Trophoblast cell (in vitro differentiated cells and primary cell): ENCODE measurements at regions not wholly inside any gene's neighbourhood (a gene's known extent, or its start where the extent isn't known, plus 50 kb on each side); places are given as distances from the start of the nearest gene placed in this dataset.

Source experiments
- DNase-seq, 2 donors: peaks; one replicate each; pipeline ENCODE4 v3.0.0-alpha.2; 2016
- H2AFZ ChIP-seq: 2 replicates; pipeline ENCODE4 v1.6.1; 2013; ENCODE audit warnings: low read length, moderate library complexity, mild to moderate bottlenecking; ENCODE audit not compliant: insufficient read depth, poor library complexity
- H2AK5ac ChIP-seq: 2 replicates; pipeline ENCODE4 v1.6.1; 2013; ENCODE audit warnings: mild to moderate bottlenecking, low read length
- H2BK120ac ChIP-seq: 2 replicates; pipeline ENCODE4 v1.6.1; 2013; ENCODE audit warnings: low read length, mild to moderate bottlenecking, moderate library complexity; ENCODE audit not compliant: insufficient read depth, poor library complexity
- H2BK12ac ChIP-seq: 2 replicates; pipeline ENCODE4 v1.6.1; 2013; ENCODE audit warnings: mild to moderate bottlenecking, low read length, moderate library complexity
- H2BK5ac ChIP-seq: 2 replicates; pipeline ENCODE4 v1.6.1; 2013; ENCODE audit warnings: low read length, low read depth, moderate library complexity, mild to moderate bottlenecking; ENCODE audit not compliant: poor library complexity
- H3K14ac ChIP-seq: 2 replicates; pipeline ENCODE4 v1.6.1; 2013; ENCODE audit warnings: mild to moderate bottlenecking, low read length
- H3K18ac ChIP-seq: 2 replicates; pipeline ENCODE4 v1.6.1; 2013; ENCODE audit warnings: mild to moderate bottlenecking, low read length
- H3K23ac ChIP-seq: 2 replicates; pipeline ENCODE4 v1.6.1; 2013; ENCODE audit warnings: low read length
- H3K27ac ChIP-seq: 2 replicates; pipeline ENCODE4 v1.5.1; 2013; ENCODE audit warnings: low read depth, mild to moderate bottlenecking, inconsistent platforms, low read length, moderate library complexity
- H3K27me3 ChIP-seq: 2 replicates; pipeline ENCODE4 v1.6.1; 2013; ENCODE audit warnings: inconsistent platforms, mild to moderate bottlenecking, low read length, moderate library complexity; ENCODE audit not compliant: insufficient read depth
- H3K36me3 ChIP-seq, 2 experiments: 1 replicate in 1 of 2; 2 replicates in 1 of 2; pipeline ENCODE4 v1.6.1; 2013; ENCODE audit warnings: low read length in 2 of 2, mild to moderate bottlenecking in 2 of 2, moderate library complexity in 1 of 2; ENCODE audit not compliant: insufficient read depth in 2 of 2, control insufficient read depth in 1 of 2
- H3K4ac ChIP-seq: 2 replicates; pipeline ENCODE4 v1.6.1; 2013; ENCODE audit warnings: low read depth, mild to moderate bottlenecking, low read length, moderate library complexity
- H3K4me1 ChIP-seq, 2 experiments: 1 replicate in 1 of 2; 2 replicates in 1 of 2; pipeline ENCODE4 v1.6.1; 2013; ENCODE audit warnings: low read length in 2 of 2, mild to moderate bottlenecking in 2 of 2, moderate library complexity in 1 of 2; ENCODE audit not compliant: insufficient read depth in 2 of 2, control insufficient read depth in 1 of 2
- H3K4me2 ChIP-seq: 2 replicates; pipeline ENCODE4 v1.6.1; 2013; ENCODE audit warnings: inconsistent platforms, mild to moderate bottlenecking, low read length, moderate library complexity
- H3K4me3 ChIP-seq: 2 replicates; pipeline ENCODE4 v1.5.1; 2013; ENCODE audit warnings: mild to moderate bottlenecking, low read depth, low read length, inconsistent platforms
- H3K79me1 ChIP-seq: one replicate; pipeline ENCODE4 v1.6.1; 2013; ENCODE audit warnings: low read length
- H3K79me2 ChIP-seq: 2 replicates; pipeline ENCODE4 v1.6.1; 2013; ENCODE audit warnings: low read length, mild to moderate bottlenecking; ENCODE audit not compliant: control insufficient read depth, insufficient read depth, poor library complexity
- H3K9ac ChIP-seq: 2 replicates; pipeline ENCODE4 v1.6.1; 2013; ENCODE audit warnings: mild to moderate bottlenecking, low read length
- H3K9me3 ChIP-seq: 2 replicates; pipeline ENCODE4 v1.6.1; 2013; ENCODE audit warnings: low read depth, mild to moderate bottlenecking, control low read depth, inconsistent platforms, low read length; ENCODE audit not compliant: insufficient read depth
- H4K12ac ChIP-seq: 2 replicates; pipeline ENCODE4 v1.6.1; 2013; ENCODE audit warnings: low read depth, mild to moderate bottlenecking, low read length, moderate library complexity
- H4K8ac ChIP-seq: 2 replicates; pipeline ENCODE4 v1.6.1; 2013; ENCODE audit warnings: low read depth, mild to moderate bottlenecking, low read length, moderate library complexity
- H4K91ac ChIP-seq: one replicate; pipeline ENCODE4 v1.6.1; 2013; ENCODE audit warnings: low read depth, mild to moderate bottlenecking, low read length, moderate library complexity
- WGBS: extraction: QIAGEN DNeasy Blood & Tissue Kit; methylation state at CpG from one replicate; pipeline ENCODE4 v1.1.7; 2013; ENCODE audit warnings: missing lambda C conversion rate; ENCODE audit not compliant: insufficient read length, insufficient coverage; ENCODE audit errors: extremely low coverage; 5-methylcytosine and 5-hydroxymethylcytosine counted together

- H3K9me3 ChIP-seq = no peaks in the 10 kb centered on the region
- no CpG with 5 or more reads among the region's 3 CpGs for WGBS
- no peaks in the 10 kb centered on the region for H3K4me1 ChIP-seq
Observed at GRCh38 chr2:199130501-199130900, 327.2 kb downstream of the SATB2 start.

GRCh38 chr2:199128476-199129229 lies 329.1 kb downstream of the SATB2 start:
- H3K9ac ChIP-seq = no peak overlapping the region
- H2BK5ac ChIP-seq = no peak overlapping the region
- no peak overlapping the region for H3K23ac ChIP-seq
- H3K18ac ChIP-seq = no peak overlapping the region
- DNase-seq = no peak
- H4K8ac ChIP-seq = no peak overlapping the region
- no peaks in the 10 kb centered on the region for H3K9me3 ChIP-seq
- H4K91ac ChIP-seq = no peak overlapping the region
- H3K27me3 ChIP-seq = no peaks in the 10 kb centered on the region
- H3K36me3 ChIP-seq = no peaks in the 10 kb centered on the region
- H3K79me2 ChIP-seq = no peaks in the 10 kb centered on the region
- H2BK12ac ChIP-seq = no peak overlapping the region
- H3K27ac ChIP-seq = no peak overlapping the region
- H3K4me3 ChIP-seq = no peak overlapping the region
- H3K79me1 ChIP-seq = no peaks in the 10 kb centered on the region
- H3K4ac ChIP-seq = no peak overlapping the region
- H4K12ac ChIP-seq = no peak overlapping the region
- H2AK5ac ChIP-seq = no peak overlapping the region
- no CpG with 5 or more reads among the region's 3 CpGs for WGBS
- no peaks in the 10 kb centered on the region for H3K4me1 ChIP-seq
- no peak overlapping the region for H2AFZ ChIP-seq
- no peak overlapping the region for H3K4me2 ChIP-seq
- no peak overlapping the region for H3K14ac ChIP-seq
- no peak overlapping the region for H2BK120ac ChIP-seq

More at GRCh38 chr2:199130501-199130900, 327.2 kb downstream of the SATB2 start:
- no peaks in the 10 kb centered on the region for H3K27me3 ChIP-seq
- H3K23ac ChIP-seq = no peak overlapping the region
- H3K4me3 ChIP-seq = no peak overlapping the region
- no peak overlapping the region for H3K9ac ChIP-seq
- no peak overlapping the region for H2AK5ac ChIP-seq
- H2BK120ac ChIP-seq = no peak overlapping the region
- no peak overlapping the region for H3K4me2 ChIP-seq
- H4K91ac ChIP-seq = no peak overlapping the region
- H3K4ac ChIP-seq = no peak overlapping the region
- H3K79me2 ChIP-seq = no peaks in the 10 kb centered on the region
- no peak overlapping the region for H4K8ac ChIP-seq
- H2BK12ac ChIP-seq = no peak overlapping the region
- no peak overlapping the region for H2AFZ ChIP-seq
- H3K79me1 ChIP-seq = no peaks in the 10 kb centered on the region
- H3K27ac ChIP-seq = no peak overlapping the region
- H4K12ac ChIP-seq = no peak overlapping the region
- H3K14ac ChIP-seq = no peak overlapping the region
- DNase-seq = no peak
- H2BK5ac ChIP-seq = no peak overlapping the region
- H3K18ac ChIP-seq = no peak overlapping the region
- H3K36me3 ChIP-seq = no peaks in the 10 kb centered on the region

- Histone ChIP-seq H3K79me2 (no peaks in the 10 kb centered on the region), H2BK12ac (no peak overlapping the region), H2AK5ac (no peak overlapping the region), H3K23ac (no peak overlapping the region), H4K91ac (no peak overlapping the region), H3K18ac (no peak overlapping the region), H2BK5ac (no peak overlapping the region), H3K27ac (no peak overlapping the region), H3K4me1 (no peaks in the 10 kb centered on the region), H3K4ac (no peak overlapping the region), H3K79me1 (no peaks in the 10 kb centered on the region), H4K8ac (no peak overlapping the region), H3K9ac (no peak overlapping the region), H3K4me2 (no peak overlapping the region), H3K4me3 (no peak overlapping the region), H3K9me3 (no peaks in the 10 kb centered on the region), H3K14ac (no peak overlapping the region), H3K36me3 (no peaks in the 10 kb centered on the region), H2BK120ac (no peak overlapping the region), H4K12ac (no peak overlapping the region), H3K27me3 (no peaks in the 10 kb centered on the region), H2AFZ (no peak overlapping the region)
- DNase-seq = no peak
- WGBS = no CpG with 5 or more reads among the region's 5 CpGs
Observed at GRCh38 chr2:199119796-199120195, 337.9 kb downstream of the SATB2 start.

DNA sequence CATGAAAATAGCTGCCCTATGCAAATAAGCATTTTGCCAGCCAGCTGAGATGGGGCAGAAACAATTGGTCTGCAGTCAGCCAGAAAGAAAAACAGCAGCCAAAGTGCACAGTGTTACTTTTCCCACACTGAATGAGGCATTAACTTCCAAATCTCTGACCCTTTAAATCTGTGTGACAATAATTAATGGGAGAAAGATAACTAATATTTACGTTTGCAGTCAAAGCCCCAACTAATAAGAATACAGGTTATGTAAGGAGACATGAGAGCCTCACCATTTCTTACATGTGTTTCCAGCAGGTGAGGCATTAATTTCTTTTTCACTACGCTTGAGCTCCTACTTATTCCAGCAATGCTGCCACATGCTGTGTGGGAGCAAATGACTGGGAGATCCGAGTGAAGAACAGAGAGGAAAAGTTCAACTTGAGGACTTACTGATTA lies 339.0 kb downstream of the SATB2 start:
- H3K9me3 ChIP-seq = no peaks in the 10 kb centered on the region

More for the DNA sequence above, 339.0 kb downstream of the SATB2 start:
- H3K14ac ChIP-seq = no peak overlapping the region
- H4K91ac ChIP-seq = no peak overlapping the region
- no peak for DNase-seq
- H3K4ac ChIP-seq = no peak overlapping the region
- no peaks in the 10 kb centered on the region for H3K79me2 ChIP-seq
- no peak overlapping the region for H3K4me2 ChIP-seq
- no peak overlapping the region for H2BK5ac ChIP-seq
- H2AK5ac ChIP-seq = no peak overlapping the region
- whole genome bisulfite sequencing = no CpG with 5 or more reads among the region's 3 CpGs
- no peak overlapping the region for H4K12ac ChIP-seq
- no peak overlapping the region for H2BK120ac ChIP-seq
- no peak overlapping the region for H2BK12ac ChIP-seq
- no peak overlapping the region for H3K23ac ChIP-seq
- H2AFZ ChIP-seq = no peak overlapping the region
- H3K79me1 ChIP-seq = no peaks in the 10 kb centered on the region
- no peaks in the 10 kb centered on the region for H3K36me3 ChIP-seq
- H4K8ac ChIP-seq = no peak overlapping the region
- H3K9ac ChIP-seq = no peak overlapping the region
- no peaks in the 10 kb centered on the region for H3K27me3 ChIP-seq
- H3K4me3 ChIP-seq = no peak overlapping the region
- no peak overlapping the region for H3K27ac ChIP-seq
- no peak overlapping the region for H3K18ac ChIP-seq
- H3K4me1 ChIP-seq = no peaks in the 10 kb centered on the region
